ENCODE measurements at regions not wholly inside any gene's neighbourhood (a gene's known extent, or its start where the extent isn't known, plus 50 kb on each side); places are given as distances from the start of the nearest gene placed in this dataset.

GRCh38 chr13:24012648-24013047, 115.3 kb upstream of the C1QTNF9B start:
- Histone ChIP-seq H3K9ac (ENCODE audit: low read length) (no peak overlapping the region), H4K20me1 (ENCODE audit: insufficient read depth) (no peaks in the 10 kb centered on the region), H3K9me2 (ENCODE audit: insufficient read depth, low read length) (no peaks in the 10 kb centered on the region), H3K27ac (ENCODE audit: low read length) (no peak overlapping the region), H3K4me3 (ENCODE audit: low read length) (no peak overlapping the region), H3K27me3 (ENCODE audit: insufficient read depth, low read depth, low read length) (no peaks in the 10 kb centered on the region), H2AFZ (ENCODE audit: low read depth, low read length) (no peak overlapping the region), H3K79me2 (replicated peaks; ENCODE audit: insufficient read depth, low read length) (no peaks in the 10 kb centered on the region), H3K4me2 (ENCODE audit: low read length) (no peak overlapping the region), H3K36me3 (ENCODE audit: insufficient read depth, low read length) (no peaks in the 10 kb centered on the region), H3F3A (ENCODE audit: insufficient read depth, low read length, poor library complexity, severe bottlenecking) (no peaks in the 10 kb centered on the region), H3K9me3 (ENCODE audit: low read length) (no peaks in the 10 kb centered on the region)
- no peak for TF ChIP-seq EP300 (conservative IDR thresholded peaks at IDR 0.05; ENCODE audit: poor library complexity, severe bottlenecking)
- TF ChIP-seq SMC3 (conservative IDR thresholded peaks at IDR 0.05; ENCODE audit: poor library complexity): no peak
- TF ChIP-seq TAF1 (IDR thresholded peaks at IDR 0.05; ENCODE audit: low read depth): no peak
- no peak for TF ChIP-seq RAD21 (conservative IDR thresholded peaks at IDR 0.05)
- TF ChIP-seq REST (IDR thresholded peaks at IDR 0.05; ENCODE audit: borderline replicate concordance): no peak
- no peak for TF ChIP-seq CTCF (IDR thresholded peaks at IDR 0.05; ENCODE audit: poor library complexity, severe bottlenecking)
- TF ChIP-seq POLR2AphosphoS5 (IDR thresholded peaks at IDR 0.05): no peak
- TF ChIP-seq MXI1 (conservative IDR thresholded peaks at IDR 0.05; ENCODE audit: poor library complexity, severe bottlenecking): no peak
- TF ChIP-seq EZH2 (IDR thresholded peaks at IDR 0.05; ENCODE audit: borderline replicate concordance, insufficient read depth, low read length, poor library complexity, severe bottlenecking): no peak

GRCh38 chr13:24013189-24013588, 115.9 kb upstream of the C1QTNF9B start:
- Histone ChIP-seq H3K4me3 (ENCODE audit: low read length) (no peak overlapping the region), H3K79me2 (replicated peaks; ENCODE audit: insufficient read depth, low read length) (no peaks in the 10 kb centered on the region), H3K9me3 (ENCODE audit: low read length) (no peaks in the 10 kb centered on the region), H3K9ac (ENCODE audit: low read length) (no peak overlapping the region), H3K9me2 (ENCODE audit: insufficient read depth, low read length) (no peaks in the 10 kb centered on the region), H3K27ac (ENCODE audit: low read length) (no peak overlapping the region), H3K27me3 (ENCODE audit: insufficient read depth, low read depth, low read length) (no peaks in the 10 kb centered on the region), H3F3A (ENCODE audit: insufficient read depth, low read length, poor library complexity, severe bottlenecking) (no peaks in the 10 kb centered on the region), H4K20me1 (ENCODE audit: insufficient read depth) (no peaks in the 10 kb centered on the region), H3K4me2 (ENCODE audit: low read length) (no peak overlapping the region), H3K36me3 (ENCODE audit: insufficient read depth, low read length) (no peaks in the 10 kb centered on the region), H2AFZ (ENCODE audit: low read depth, low read length) (no peak overlapping the region)
- TF ChIP-seq SMC3 (conservative IDR thresholded peaks at IDR 0.05; ENCODE audit: poor library complexity) (no peak), RAD21 (conservative IDR thresholded peaks at IDR 0.05) (no peak), EP300 (conservative IDR thresholded peaks at IDR 0.05; ENCODE audit: poor library complexity, severe bottlenecking) (no peak), MXI1 (conservative IDR thresholded peaks at IDR 0.05; ENCODE audit: poor library complexity, severe bottlenecking) (no peak), CTCF (IDR thresholded peaks at IDR 0.05; ENCODE audit: poor library complexity, severe bottlenecking) (no peak), POLR2AphosphoS5 (IDR thresholded peaks at IDR 0.05) (no peak), REST (IDR thresholded peaks at IDR 0.05; ENCODE audit: borderline replicate concordance) (no peak), EZH2 (IDR thresholded peaks at IDR 0.05; ENCODE audit: borderline replicate concordance, insufficient read depth, low read length, poor library complexity, severe bottlenecking) (no peak), TAF1 (IDR thresholded peaks at IDR 0.05; ENCODE audit: low read depth) (no peak)

All from neural cell (in vitro differentiated cells).